ENCODE measurements at regions not wholly inside any gene's neighbourhood (a gene's known extent, or its start where the extent isn't known, plus 50 kb on each side); places are given as distances from the start of the nearest gene placed in this dataset.

DNA sequence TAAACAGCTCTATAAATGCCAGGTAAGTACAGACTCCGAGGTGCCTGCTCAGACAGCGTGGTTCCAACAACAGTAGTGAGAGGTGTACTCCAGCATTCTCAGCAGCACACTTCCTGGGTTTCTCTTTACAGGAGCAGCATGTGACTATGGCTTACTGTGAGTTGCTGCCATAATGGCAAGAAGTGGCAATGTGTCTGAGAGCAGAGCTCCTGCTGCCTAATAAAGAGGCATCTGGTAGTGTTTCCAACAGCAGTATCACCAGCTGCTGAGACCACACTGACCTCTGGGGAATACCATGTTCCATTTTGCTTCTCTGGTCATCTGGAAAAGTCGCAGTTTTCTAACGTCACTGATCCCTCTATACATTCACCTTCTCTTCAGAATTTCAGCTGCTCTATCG lies 398.2 kb downstream of the SLCO4C1 start:
- Histone ChIP-seq H3K79me1 (ENCODE audit: low read depth, low read length) (no peaks in the 10 kb centered on the region), H2BK120ac (replicated peaks; ENCODE audit: low read depth, low read length) (no peak overlapping the region), H3K23ac (ENCODE audit: insufficient read length) (no peak overlapping the region), H3K23me2 (ENCODE audit: low read depth, low read length) (no peaks in the 10 kb centered on the region), H3K4ac (replicated peaks; ENCODE audit: insufficient read length, low read depth, low read length) (no peak overlapping the region), H3K9ac (replicated peaks in 1 of 4; ENCODE audit: extremely low read depth in 1 of 4, low read depth in 3 of 4, low read length in 3 of 4) (no peak overlapping the region), H2BK15ac (ENCODE audit: low read length) (no peak overlapping the region), H3K36me3 (ENCODE audit: control insufficient read depth in 2 of 4, insufficient read depth in 4 of 4, low read length in 3 of 4) (no peaks in the 10 kb centered on the region), H4K91ac (replicated peaks; ENCODE audit: insufficient read length, low read length) (no peak overlapping the region), H2AK5ac (ENCODE audit: low read depth, low read length) (no peak overlapping the region), H3K27me3 (replicated peaks in 1 of 4; ENCODE audit: control insufficient read depth in 3 of 4, extremely low read depth in 1 of 4, insufficient read depth in 3 of 4, low read length in 3 of 4) (no peaks in the 10 kb centered on the region), H3K14ac (ENCODE audit: insufficient read length) (no peak overlapping the region), H3K79me2 (ENCODE audit: control insufficient read depth in 1 of 2, insufficient read depth in 2 of 2, low read length in 2 of 2) (no peaks in the 10 kb centered on the region), H2BK12ac (ENCODE audit: low read depth, low read length) (no peak overlapping the region), H2AFZ (ENCODE audit: low read length) (peak overlapping the region; percentile 92), H4K8ac (ENCODE audit: extremely low read depth, insufficient read depth, low read length) (no peak overlapping the region), H4K20me1 (replicated peaks in 1 of 2; ENCODE audit: control insufficient read depth in 1 of 2, insufficient read depth in 2 of 2, low read length in 2 of 2) (no peaks in the 10 kb centered on the region), H2BK5ac (ENCODE audit: low read depth, low read length) (no peak overlapping the region), H3K27ac (ENCODE audit: low read depth, low read length) (no peak overlapping the region), H3K18ac (ENCODE audit: extremely low read depth, low read length) (no peak overlapping the region), H3K4me3 (ENCODE audit: extremely low read depth in 1 of 4, insufficient read depth in 2 of 4, low read depth in 3 of 4, low read length in 4 of 4) (no peak overlapping the region), H3K9me3 (ENCODE audit: insufficient read depth in 2 of 2, low read depth in 1 of 2, low read length in 1 of 2) (no peaks in the 10 kb centered on the region), H2BK20ac (ENCODE audit: low read length) (no peak overlapping the region), H3K56ac (replicated peaks; ENCODE audit: insufficient read length, low read depth, low read length) (no peak overlapping the region), H3K4me2 (ENCODE audit: insufficient read depth in 1 of 2, low read depth in 2 of 2, low read length in 2 of 2) (0 out of 4 replicates have a peak overlapping the region, but pooled peaks of 1 of the 2 experiments have one; percentile 8), H3K4me1 (replicated peaks in 1 of 4; ENCODE audit: control insufficient read depth in 3 of 4, insufficient read depth in 4 of 4, low read length in 3 of 4) (peaks cover 0 to 5% (median 0%) of the 10 kb centered on the region in 4 experiments; a peak in 1 of 7 replicates), H4K5ac (ENCODE audit: insufficient read length, low read depth, low read length) (no peak overlapping the region)
- ChIA-PET CTCF (ENCODE audit: partially characterized antibody) (interaction anchor here (0.6 to 1.5 kb wide), 3 partner anchors 44 to 1008 kb away, joined by 3 to 7 read pairs (median 3); no protein-coding TSS in a partner anchor), POLR2A (ENCODE audit: partially characterized antibody) (no interaction called here)
- FAIRE-seq (peak; percentile 24), DNase-seq (ENCODE audit: low read depth in 1 of 2, low spot score in 2 of 2) (peak in 1 of 2 experiments; percentile 50)
- WGBS, 2 experiments (ENCODE audit: extremely low coverage in 1 of 2, insufficient coverage in 1 of 2, insufficient read length in 1 of 2, insufficient replicate concordance in 2 of 2, low coverage in 1 of 2, low lambda C conversion rate in 2 of 2, missing lambda C conversion rate in 1 of 2): 81 to 100% methylated on average over 1 to 5 of the region's 5 CpGs
- TF ChIP-seq SUZ12 (IDR thresholded peaks at IDR 0.05; ENCODE audit: low read length) (no peak), ASH2L (IDR thresholded peaks at IDR 0.05; ENCODE audit: low read length) (no peak), SIX5 (IDR thresholded peaks at IDR 0.05; ENCODE audit: low read depth, low read length) (no peak), KDM5A (IDR thresholded peaks at IDR 0.05; ENCODE audit: low read length) (no peak), SIRT6 (IDR thresholded peaks at IDR 0.05; ENCODE audit: low read length) (no peak), TEAD4 (IDR thresholded peaks at IDR 0.05; ENCODE audit: low read depth, low read length) (no peak), ZNF274 (IDR thresholded peaks at IDR 0.05; ENCODE audit: borderline replicate concordance, extremely low read depth, low read length) (no peak), POLR2A (IDR thresholded peaks at IDR 0.05; ENCODE audit: control extremely low read depth in 1 of 2, low read depth in 2 of 2, low read length in 2 of 2) (no peak), RBBP5 (IDR thresholded peaks at IDR 0.05; ENCODE audit: borderline replicate concordance, low read depth, low read length) (no peak), TCF12 (IDR thresholded peaks at IDR 0.05; ENCODE audit: low read depth, low read length) (no peak), YY1 (IDR thresholded peaks at IDR 0.05; ENCODE audit: low read depth, low read length) (no peak)
- TF ChIP-seq, protein P1, sequence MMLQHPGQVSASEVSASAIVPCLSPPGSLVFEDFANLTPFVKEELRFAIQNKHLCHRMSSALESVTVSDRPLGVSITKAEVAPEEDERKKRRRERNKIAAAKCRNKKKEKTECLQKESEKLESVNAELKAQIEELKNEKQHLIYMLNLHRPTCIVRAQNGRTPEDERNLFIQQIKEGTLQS (IDR thresholded peaks at IDR 0.05; ENCODE audit: insufficient read depth, low read depth, low read length): no peak
- TF ChIP-seq, protein P2, sequence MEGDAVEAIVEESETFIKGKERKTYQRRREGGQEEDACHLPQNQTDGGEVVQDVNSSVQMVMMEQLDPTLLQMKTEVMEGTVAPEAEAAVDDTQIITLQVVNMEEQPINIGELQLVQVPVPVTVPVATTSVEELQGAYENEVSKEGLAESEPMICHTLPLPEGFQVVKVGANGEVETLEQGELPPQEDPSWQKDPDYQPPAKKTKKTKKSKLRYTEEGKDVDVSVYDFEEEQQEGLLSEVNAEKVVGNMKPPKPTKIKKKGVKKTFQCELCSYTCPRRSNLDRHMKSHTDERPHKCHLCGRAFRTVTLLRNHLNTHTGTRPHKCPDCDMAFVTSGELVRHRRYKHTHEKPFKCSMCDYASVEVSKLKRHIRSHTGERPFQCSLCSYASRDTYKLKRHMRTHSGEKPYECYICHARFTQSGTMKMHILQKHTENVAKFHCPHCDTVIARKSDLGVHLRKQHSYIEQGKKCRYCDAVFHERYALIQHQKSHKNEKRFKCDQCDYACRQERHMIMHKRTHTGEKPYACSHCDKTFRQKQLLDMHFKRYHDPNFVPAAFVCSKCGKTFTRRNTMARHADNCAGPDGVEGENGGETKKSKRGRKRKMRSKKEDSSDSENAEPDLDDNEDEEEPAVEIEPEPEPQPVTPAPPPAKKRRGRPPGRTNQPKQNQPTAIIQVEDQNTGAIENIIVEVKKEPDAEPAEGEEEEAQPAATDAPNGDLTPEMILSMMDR (IDR thresholded peaks at IDR 0.05; ENCODE audit: control extremely low read depth in 1 of 3, insufficient read depth in 1 of 3, low read depth in 1 of 3, low read length in 3 of 3): no peak

Measured in H1 (cell line).